Effector CD8-positive, alpha-beta T cell (primary cell): ENCODE measurements at regions not wholly inside any gene's neighbourhood (a gene's known extent, or its start where the extent isn't known, plus 50 kb on each side); places are given as distances from the start of the nearest gene placed in this dataset.

Source experiments
- DNase-seq: peaks from one replicate; lab custom pipeline; 2025; lab: John Stamatoyannopoulos, UW

- DNase-seq = no peak
These were observed 1342.1 kb upstream of the C9orf72 start for GRCh38 chr9:28915202-28915930.

GRCh38 chr9:28916348-28916747 is 1343.1 kb upstream of the C9orf72 start:
- DNase-seq = no peak

- no peak for DNase-seq
These were observed 1348.7 kb upstream of the C9orf72 start for GRCh38 chr9:28921857-28922500.

- DNase-seq = no peak
These were observed 1349.6 kb upstream of the C9orf72 start for GRCh38 chr9:28922891-28923290.

GRCh38 chr9:28923351-28923750 is 1350.1 kb upstream of the C9orf72 start:
- no peak for DNase-seq

GRCh38 chr9:28925157-28925556 is 1351.9 kb upstream of the C9orf72 start:
- no peak for DNase-seq

GRCh38 chr9:28926306-28926705 is 1353.0 kb upstream of the C9orf72 start:
- no peak for DNase-seq

- no peak for DNase-seq
These were observed 1354.4 kb upstream of the C9orf72 start for GRCh38 chr9:28927691-28928090.

- no peak for DNase-seq
These were observed 1356.2 kb upstream of the C9orf72 start for GRCh38 chr9:28929433-28929832.

GRCh38 chr9:28930766-28931165 is 1357.5 kb upstream of the C9orf72 start:
- no peak for DNase-seq

GRCh38 chr9:28934111-28934510 is 1360.8 kb upstream of the C9orf72 start:
- no peak for DNase-seq

GRCh38 chr9:28938981-28939380 is 1365.7 kb upstream of the C9orf72 start:
- DNase-seq = no peak

GRCh38 chr9:28941856-28942255 is 1368.6 kb upstream of the C9orf72 start:
- no peak for DNase-seq

GRCh38 chr9:28942941-28943340 is 1369.7 kb upstream of the C9orf72 start:
- no peak for DNase-seq

- DNase-seq = no peak
These were observed 1373.4 kb upstream of the C9orf72 start for GRCh38 chr9:28946648-28947047.

GRCh38 chr9:28951945-28952344 is 1378.7 kb upstream of the C9orf72 start:
- no peak for DNase-seq

- no peak for DNase-seq
These were observed 1383.0 kb upstream of the C9orf72 start for GRCh38 chr9:28956116-28956880.

GRCh38 chr9:28960602-28961001 is 1387.3 kb upstream of the C9orf72 start:
- DNase-seq = no peak

- DNase-seq = no peak
These were observed 1388.3 kb upstream of the C9orf72 start for GRCh38 chr9:28961623-28962022.

- no peak for DNase-seq
These were observed 1393.9 kb upstream of the C9orf72 start for GRCh38 chr9:28967226-28967625.

GRCh38 chr9:28970241-28970654 is 1397.0 kb upstream of the C9orf72 start:
- no peak for DNase-seq

GRCh38 chr9:28971881-28972280 is 1398.6 kb upstream of the C9orf72 start:
- DNase-seq = no peak

- DNase-seq = no peak
These were observed 1403.0 kb upstream of the C9orf72 start for GRCh38 chr9:28976250-28976649.
